ENCODE measurements at regions not wholly inside any gene's neighbourhood (a gene's known extent, or its start where the extent isn't known, plus 50 kb on each side); places are given as distances from the start of the nearest gene placed in this dataset.
A peak's percentile ranks its signal among the peaks of the same experiment; 100 is the strongest.

DNA sequence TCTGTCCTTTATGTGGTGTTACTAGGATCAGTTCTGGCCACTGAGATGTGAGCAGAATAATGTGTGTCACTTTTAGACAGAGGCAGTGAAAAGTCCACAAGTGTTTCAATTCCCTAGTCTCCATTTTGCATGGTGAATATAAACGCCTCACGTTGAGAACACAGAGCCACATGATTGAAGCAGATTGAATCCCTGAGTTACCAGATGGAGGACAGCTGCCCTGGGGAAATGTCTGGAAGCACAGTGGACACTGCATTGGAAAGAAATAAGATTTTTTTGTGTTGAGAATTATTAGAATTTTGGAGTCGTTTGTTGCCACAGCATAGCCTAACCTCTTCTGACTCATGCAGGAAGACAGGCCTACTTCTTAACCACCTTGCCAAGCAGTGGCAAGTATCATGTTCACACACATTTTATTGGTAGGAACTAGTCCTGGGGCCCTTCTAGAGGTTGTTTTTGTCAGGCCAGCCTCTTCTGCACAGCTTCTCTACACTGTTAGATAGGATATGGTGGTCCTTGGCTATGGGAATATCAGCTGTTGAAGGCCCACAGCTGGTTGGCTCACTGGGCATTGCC, 188.6 kb downstream of the TMEM182 start:
- DNase-seq (ENCODE audit: insufficient read length, low spot score) (no peak), FAIRE-seq (no peak)

DNA sequence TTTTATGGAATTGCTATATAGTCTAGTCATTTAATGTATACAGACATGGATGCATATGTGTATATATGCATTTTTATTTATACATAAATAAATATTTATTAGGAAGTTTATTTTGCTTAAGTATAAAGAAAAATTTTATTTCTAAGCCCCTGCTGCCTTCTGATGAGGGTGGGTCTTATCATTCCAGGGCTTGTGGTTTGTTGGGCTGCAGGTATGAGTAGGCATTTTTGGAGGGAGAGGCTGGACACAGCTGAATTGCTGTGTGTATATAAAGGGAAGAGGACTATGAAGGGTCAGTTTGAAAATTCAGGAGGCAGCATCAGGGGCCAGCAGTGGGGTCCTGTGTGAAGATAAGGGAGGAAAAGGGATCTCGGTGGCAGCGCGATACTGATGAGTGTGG, 189.4 kb downstream of the TMEM182 start:
- DNase-seq (ENCODE audit: insufficient read length, low spot score), result no peak
- FAIRE-seq, result no peak

DNA sequence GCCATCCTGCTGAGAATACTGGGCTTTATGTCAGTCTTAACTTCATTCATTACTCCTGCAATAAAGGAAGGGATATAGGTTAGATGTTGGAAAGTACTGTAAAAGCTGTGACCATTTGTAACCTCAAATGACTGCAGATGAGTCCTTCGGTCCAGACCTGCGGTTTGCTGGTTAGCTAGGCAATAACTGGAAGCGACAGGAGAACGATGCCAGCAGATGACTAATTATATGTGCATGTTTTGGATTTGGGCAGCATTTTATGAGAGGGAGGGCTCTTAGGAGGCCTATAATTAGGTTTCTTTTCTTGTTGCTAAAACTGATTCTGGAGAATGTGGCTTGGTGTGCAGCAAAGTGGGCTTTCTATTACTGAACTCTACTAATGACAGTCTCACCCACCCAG, 205.6 kb downstream of the TMEM182 start:
- FAIRE-seq, result no peak
- no peak for DNase-seq (ENCODE audit: insufficient read length, low spot score)

DNA sequence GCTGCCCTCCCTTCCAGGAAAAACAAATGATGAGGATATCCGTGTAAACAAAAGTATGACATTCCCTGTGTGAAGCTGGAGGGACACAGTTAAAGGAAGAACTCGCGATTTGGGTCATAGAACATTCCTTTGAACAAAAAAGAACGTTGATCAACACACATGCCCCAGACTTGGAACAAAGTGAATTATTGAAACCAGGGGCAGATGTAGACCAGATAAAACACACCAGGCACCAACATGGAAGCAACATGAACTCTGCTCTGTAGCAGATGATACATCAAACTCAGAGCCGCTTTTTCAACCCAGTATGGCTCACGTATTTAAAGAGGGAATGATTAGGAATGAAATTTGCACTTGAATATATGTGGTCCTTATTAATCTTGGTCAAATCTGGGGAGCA, 206.5 kb downstream of the TMEM182 start:
- FAIRE-seq (no peak), DNase-seq (ENCODE audit: insufficient read length, low spot score) (no peak)

DNA sequence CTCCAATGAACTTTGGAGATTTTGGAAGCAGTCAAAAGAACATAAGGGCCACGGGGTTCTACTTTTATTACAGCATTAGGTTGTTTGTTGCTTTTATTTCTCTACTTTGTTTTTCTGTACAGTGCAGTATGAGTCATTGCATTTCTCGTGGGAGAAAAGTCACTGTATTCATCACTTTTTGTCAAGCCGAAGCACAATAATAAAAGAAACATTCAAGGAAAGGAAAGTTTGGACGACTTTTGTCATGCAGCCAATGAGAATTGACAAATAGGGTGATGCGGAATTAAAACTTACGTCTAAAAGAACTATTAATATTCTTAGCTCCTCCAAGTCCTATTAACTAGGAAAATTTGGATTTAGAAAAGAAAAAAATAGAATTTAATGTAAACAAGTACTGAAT, 209.9 kb downstream of the TMEM182 start:
- no peak for DNase-seq (ENCODE audit: insufficient read length, low spot score)
- FAIRE-seq, result no peak

DNA sequence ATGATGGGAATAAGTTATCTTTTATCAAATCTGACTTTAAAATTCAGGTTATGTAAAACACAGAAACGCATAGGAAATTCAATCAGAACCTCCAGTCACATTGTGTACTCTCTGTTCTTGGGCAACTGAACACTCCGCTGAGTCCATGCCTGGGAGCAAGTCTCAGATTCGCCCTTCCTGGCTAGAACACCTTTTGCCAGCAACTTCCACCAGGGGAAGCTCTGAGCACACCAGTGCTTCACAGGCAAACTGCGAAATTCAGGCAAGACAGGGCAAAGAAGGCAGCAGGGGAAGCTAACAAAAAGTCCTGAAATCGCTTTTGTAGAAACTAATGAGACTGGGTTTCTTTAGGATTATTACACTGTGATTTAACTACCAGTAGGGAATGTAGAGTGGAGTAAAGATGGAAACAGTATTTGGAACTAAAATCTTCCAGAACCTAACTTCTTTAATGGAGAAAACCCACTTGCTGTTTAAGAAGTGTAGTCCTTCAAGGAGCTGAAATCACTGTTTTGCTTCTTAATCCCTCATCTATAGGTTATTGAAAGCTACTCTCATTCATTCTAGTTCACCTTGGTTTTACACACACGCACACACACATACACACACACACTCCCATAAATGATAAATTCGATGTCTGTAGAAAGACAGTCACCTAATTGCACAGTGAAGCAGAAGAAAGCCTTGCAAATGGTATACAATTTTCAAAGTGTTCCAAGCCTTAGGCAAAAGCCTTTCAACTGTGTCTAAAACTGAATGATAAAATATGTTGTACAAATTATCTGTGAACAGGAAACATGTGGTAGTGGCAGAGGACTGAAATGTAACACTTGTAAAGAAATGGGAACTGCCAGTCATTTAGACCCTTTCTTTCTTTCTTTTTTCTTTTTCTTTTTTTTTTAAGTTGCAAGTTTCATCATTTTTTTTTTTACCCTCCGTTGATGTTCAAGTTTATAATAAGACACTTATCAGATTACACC, 214.5 kb downstream of the TMEM182 start:
- DNase-seq (ENCODE audit: insufficient read length, low spot score), result no peak
- peak; percentile 49 for FAIRE-seq

DNA sequence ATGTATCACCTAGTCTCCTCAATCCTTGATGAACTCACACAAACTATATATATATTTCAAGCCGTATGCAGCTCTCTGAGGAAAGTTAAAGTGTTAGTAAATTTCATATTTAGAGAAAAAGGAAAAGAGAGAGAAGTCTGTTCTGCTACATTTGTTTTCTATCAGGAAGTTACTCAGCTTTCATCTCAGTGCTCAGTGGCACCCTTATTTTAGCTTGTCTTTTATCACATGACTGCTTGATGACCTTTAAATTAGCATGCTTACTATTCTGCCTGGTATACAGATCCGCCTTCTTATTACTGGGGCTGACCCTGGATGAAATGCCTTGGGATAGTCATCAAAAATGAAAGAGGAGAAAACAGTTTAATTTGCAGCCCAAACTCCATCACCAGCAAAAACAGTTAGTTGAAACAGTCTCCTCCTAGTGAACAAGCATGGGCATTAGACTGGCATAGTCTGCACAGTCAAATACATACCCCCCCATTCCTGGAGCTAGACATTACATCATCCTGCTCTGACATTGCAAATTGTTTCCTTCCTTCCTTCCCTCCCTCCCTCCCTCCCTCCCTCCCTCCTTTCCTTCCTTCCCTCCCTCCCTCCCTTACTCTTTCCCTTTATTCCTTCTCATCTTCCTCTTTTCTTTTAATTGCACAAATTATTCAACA, 215.7 kb downstream of the TMEM182 start:
- no peak for DNase-seq (ENCODE audit: insufficient read length, low spot score)
- no peak for FAIRE-seq

DNA sequence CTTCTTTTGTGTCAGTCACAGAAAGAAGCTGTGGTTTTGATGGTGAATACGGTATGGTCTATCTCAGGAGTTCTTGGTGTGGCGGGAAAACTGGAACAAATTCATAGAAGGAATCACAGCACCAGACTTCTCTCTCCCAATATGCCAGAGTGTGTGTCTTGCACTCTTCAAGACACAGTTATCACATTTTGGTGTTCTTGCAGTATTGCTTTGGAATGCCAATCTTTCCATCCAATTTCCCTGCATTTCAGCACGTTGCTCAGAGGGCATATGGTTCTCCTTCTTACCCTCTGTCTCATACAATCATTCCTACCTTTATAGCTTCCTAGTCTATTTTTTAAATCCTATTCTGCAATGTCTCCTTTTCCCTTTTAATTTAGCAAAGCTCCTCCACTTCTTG, 216.3 kb downstream of the TMEM182 start:
- FAIRE-seq (no peak), DNase-seq (ENCODE audit: insufficient read length, low spot score) (no peak)

DNA sequence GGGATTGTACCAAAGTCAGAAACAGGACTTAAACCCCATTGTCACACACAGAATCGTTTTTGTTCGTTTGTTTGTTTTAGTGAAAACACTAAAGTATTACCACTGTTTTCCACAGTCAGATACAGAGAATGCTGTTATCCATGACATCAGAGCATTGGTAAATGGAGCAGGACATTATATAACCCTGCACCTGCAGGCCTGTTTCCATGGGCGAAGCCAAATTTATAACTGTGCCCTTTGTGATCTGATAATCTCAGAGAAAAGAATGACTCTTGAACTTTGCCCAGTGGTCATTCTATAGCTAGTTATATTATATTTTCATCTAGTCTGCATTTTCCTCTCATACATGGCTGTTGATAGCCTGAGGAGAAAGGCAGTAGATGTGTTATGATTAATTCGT, 217.6 kb downstream of the TMEM182 start:
- FAIRE-seq (no peak), DNase-seq (ENCODE audit: insufficient read length, low spot score) (no peak)

DNA sequence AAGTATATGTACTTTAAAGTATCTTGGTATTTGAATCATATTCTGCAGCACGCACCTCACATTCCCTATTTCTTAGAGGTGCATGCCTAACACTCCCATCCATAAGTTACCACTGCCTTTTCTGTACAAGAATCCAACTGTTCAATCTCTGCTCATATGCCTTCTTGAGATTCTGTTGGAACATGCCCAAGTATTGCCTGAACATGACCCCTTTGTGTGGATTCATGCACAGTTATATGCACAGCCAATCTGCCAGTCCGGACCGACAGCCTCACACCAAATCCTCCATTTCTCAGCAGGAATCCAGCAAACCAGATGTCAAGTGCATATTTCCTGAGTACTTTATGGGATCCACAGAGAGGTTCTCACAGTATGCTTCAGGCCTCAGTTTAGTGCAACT, 222.0 kb downstream of the TMEM182 start:
- no peak for DNase-seq (ENCODE audit: insufficient read length, low spot score)
- no peak for FAIRE-seq

DNA sequence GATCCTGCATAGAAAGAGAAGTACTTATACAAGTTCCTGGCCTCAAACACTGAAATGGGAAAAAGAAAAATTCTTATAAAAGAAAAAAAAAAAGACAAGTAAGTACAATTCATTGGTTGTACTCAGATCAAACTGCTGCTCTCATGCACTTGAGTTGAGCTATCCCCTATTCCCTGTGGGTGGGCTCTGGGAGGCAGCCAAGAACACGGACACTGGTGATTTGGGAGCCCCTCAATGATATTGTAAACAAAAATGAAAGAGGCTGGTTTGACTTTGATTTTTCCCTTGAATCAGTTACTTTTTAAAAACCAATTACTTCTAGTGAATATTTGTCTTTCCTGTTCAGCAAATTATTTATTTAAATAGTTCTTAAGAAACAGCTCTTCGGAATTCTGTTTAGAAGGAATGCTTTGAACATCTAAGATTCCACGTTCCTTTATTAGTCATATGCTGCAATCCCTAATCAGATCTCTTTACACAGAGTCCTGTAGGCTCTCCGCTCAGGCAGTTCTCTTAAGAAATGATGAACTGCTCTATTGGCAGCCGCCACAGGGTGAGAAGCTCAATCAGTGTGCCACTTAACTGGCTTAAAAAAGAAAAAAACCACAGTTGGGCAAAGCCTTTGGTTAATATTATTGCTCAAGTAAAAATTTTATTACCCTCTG, 225.1 kb downstream of the TMEM182 start:
- DNase-seq (ENCODE audit: insufficient read length, low spot score), result no peak

DNA sequence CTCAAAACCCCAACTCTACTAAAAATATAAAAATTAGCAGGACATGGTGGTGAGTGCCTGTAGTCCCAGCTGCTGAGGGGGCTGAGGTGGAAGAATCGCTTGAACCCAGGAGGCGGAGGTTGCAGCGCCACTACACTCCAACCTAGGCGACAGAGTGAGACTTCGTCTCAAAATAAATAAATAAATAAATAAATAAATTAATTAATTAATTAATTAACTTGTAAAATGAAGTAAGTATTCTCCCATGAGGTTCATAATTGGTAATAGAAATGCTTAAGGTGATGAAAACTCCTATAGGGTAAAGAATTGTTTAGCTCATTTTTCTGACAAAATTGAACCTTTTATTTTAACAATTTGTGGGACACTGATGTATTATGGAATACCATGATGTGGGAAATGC, 230.8 kb downstream of the TMEM182 start:
- FAIRE-seq (no peak), DNase-seq (ENCODE audit: insufficient read length, low spot score) (no peak)

More for the DNA sequence above, 225.1 kb downstream of the TMEM182 start:
- FAIRE-seq, result no peak

DNA sequence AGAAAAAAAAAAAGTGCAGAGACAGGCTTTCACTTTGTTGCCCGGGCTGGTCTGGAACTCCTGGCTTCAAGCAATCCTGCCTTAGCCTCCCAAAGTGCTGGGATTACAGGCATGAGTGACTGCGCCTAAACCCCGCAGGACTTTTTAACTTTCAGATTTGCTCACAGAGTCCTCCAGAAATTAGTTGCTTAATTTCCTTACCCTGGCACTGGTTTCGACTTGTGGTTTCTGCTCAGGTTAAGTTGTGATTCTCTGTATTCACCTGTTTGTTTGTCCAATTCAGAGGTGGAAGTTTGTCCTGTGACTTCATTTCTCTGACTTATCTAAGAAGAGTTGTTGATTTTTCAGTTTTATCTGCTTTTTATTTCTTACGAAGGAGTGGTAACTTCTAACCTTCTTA, 238.1 kb downstream of the TMEM182 start:
- no peak for DNase-seq (ENCODE audit: insufficient read length, low spot score)
- FAIRE-seq, result no peak

DNA sequence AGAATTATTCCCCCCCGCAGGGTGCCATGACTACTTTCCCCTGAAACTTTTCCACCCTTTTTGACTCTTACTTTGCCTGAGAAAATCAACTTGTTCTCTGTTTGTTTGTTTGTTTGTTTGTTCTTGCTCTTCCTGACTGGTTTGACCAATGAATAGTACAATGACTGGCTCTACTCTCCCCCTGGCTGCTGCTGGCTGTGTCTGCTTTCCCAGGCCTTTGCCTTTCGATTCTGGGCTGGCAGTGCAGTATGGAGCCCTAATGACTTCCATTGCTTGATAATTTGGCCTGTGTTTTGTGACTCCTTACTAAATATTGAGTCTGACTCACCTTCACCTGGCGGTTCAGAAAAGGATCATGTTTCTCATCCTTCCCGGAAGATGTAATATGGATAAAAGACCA, 241.1 kb downstream of the TMEM182 start:
- FAIRE-seq, result no peak
- no peak for DNase-seq (ENCODE audit: insufficient read length, low spot score)

DNA sequence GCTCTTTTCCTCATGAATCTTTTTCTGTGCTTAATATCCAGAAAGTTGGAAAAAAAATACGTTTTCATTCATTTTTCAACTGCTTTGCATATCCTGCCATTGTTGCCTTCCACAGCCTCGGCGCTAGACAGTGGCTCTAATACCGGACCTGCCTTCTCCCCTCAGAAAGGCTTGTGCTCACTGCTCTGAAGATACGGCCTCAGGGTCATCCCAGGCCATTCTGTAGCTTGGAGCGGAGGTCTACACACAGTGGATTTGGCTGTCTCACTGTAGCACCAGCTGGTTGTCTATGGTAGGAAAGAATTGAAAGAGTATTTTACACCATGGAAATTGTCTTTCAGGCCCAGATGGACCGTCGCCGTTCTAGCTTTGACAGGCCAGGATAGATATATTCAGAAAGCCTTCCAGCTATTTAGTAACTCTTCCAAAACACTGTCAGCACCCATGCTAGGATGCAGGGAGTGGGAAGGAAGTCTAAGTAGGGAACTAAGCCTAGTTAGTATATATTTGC, 242.0 kb downstream of the TMEM182 start:
- DNase-seq (ENCODE audit: insufficient read length, low spot score) (no peak), FAIRE-seq (no peak)

DNA sequence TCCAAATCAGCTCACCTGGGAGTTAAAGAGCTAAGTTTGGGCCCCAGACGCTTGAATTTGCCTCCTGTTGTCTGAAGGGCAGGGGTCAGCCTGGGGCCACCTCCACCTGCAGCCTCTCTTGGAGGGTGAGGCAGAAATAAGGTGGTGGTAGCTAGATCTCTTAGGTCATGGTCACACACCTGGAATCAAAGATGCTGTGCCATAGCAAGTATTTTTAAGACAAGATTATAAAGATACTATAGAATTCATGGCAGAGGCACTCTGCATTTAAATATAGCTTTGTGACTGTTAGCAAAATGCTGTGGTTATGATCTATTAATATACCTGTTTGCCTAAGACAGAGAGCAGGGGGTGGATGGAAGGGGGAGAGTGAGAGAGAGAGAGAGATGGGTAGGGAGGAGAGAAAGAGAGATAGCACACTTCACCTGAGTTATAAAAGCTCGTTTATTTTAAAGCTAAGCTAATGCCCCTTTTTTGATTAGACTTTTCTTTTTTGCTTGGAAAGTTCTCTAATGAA, 242.7 kb downstream of the TMEM182 start:
- DNase-seq (ENCODE audit: insufficient read length, low spot score) (no peak), FAIRE-seq (no peak)

DNA sequence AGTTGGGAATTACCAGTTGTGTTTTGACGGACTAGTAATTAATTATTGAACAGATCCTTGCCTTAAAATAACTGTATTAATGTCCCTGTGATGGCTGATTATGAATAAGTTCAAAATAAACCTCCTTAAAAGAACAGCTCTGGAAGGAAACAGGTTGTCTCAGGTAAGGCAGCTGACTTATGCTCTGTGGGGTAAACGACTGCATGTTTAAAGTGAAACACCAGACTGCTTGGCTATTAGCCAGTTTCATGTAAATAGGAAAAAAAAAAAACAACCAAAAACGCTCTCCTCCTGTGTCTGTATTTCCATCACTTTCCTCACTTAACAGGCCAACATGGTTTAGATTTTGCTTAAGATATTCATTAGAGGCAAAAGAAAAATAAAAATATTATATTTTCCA, 243.6 kb downstream of the TMEM182 start:
- DNase-seq (ENCODE audit: insufficient read length, low spot score) (no peak), FAIRE-seq (no peak)

DNA sequence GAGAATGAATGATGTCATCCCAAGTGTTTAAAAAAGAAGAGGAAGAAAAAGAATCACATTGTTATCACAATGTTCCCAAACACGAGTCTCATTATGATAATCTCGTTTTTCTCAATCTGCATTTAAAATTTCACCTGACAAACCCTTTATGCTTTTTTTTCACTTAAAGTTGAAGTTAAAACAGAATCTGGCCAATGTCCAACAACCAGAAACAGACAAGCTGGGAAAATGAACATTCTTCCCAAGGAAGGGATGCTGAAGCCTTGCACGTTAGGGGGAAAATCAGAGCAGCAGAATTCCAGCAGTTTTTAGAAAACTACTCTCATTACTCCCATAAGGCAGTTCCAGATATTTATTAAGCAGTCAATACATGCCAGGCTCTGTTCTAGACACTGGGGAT, 245.3 kb downstream of the TMEM182 start:
- FAIRE-seq, result no peak
- DNase-seq (ENCODE audit: insufficient read length, low spot score), result no peak

DNA sequence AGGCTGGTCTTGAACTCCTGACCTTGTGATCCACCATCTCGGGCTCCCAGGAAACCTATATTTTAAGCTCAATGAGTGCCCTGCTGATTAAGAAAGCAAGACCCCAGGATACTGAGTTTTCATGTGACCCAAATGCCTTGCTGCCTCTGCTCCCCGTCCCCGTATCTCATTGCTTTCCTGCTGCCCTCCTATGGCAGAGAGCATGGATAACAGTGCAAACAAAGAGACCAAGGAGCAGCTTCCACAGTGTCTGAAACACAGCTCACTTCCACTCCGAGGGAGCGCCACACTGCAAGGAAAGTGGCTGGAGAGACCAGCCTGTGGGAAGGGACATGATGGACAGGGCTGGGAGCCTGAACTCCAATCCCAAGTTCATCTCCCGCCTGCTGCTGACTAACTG, 246.8 kb downstream of the TMEM182 start:
- DNase-seq (ENCODE audit: insufficient read length, low spot score), result no peak
- FAIRE-seq, result no peak

DNA sequence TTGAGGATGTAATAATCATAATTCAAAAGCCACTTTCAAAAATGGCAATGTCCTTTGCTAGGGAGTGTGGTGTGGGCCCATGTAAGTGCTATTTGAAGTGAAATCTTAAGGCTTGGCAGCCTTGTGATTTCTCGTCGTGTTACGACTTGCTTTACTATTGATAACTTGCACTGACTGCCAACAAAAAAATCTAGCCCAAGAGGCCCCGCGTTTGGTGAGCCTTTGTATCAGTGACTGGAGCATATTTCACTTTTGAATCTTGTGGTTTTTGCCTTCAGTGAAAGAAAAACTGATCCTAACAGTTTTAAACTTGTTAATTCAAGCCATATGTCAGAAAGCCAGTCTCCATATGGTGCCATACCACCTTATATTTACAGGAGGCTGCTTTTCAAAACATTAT, 248.0 kb downstream of the TMEM182 start:
- DNase-seq (ENCODE audit: insufficient read length, low spot score) (no peak), FAIRE-seq (no peak)

DNA sequence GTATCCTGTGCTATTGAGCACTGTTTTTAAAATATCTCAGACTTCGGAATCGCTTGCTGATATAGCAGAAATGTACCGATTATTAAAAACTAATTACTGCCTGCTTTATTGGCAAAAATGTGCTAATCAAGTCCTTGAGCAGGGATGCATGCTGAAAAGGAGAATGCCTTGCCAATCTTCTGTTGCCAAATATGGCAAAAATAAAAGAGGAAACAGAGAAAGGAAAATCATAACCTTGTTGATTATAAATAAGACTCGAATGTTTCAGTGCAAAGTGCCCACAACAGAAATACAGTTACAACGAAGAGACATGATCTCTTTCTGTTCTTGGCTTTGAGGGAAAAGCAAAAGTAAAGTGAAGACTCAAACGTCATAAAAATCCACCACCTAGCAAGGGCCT, 248.5 kb downstream of the TMEM182 start:
- DNase-seq (ENCODE audit: insufficient read length, low spot score) (no peak), FAIRE-seq (no peak)
